HG03460 (cell line): ENCODE measurements at regions not wholly inside any gene's neighbourhood (a gene's known extent, or its start where the extent isn't known, plus 50 kb on each side); places are given as distances from the start of the nearest gene placed in this dataset.
"Not testable (repeated sequence)": the region's sequence is repeated elsewhere in the genome, so short reads cannot be mapped to it uniquely, and the experiment has no call there.

ENCODE experiments used
- ATAC-seq: cut with Tn5 transposase; IDR thresholded peaks from one replicate; pipeline ENCODE4 v1.9.1; 2021; ENCODE audit not compliant: unreplicated experiment

DNA sequence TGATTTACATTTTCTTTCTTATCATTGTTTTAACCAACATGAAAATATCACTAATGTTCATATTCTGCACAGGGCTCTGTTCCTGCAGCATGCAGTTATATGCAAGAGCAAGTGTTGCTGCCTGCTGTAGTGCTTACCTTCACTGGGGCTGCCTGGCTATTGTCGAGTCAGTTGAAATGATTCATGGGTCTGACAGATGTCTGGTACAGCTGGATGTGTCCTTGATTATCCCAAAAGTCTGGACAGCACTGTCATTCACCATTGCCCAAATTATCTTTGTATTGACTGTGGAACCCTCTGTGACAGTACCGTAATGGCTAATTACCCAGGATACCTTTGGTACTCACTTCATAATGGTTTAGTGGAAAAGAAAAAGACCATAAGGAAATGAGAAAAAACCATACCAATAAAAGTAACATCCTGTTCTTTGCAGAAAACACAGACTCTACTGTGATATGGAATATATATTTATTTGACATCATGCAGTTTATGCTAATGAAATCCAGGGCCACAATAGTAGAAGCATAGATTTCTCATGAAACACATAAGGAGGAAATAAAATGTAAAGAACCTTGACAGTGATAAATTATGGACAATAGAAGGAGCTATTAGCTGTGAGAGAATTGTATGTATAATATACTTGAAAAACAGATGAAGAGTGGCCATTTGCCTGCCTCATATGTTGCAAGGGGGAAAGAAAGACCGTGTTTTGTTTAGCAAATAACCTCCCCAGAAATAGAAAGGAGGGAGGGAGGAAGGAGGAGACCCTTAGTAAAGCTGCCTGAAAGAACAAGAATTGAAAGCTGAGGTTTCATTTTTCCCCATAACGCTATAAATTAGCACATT lies 249.8 kb upstream of the ATP5MC3 start:
- ATAC-seq = no peak

- ATAC-seq = no peak
Measured at GRCh38 chr2:175430236-175430635, 248.7 kb upstream of the ATP5MC3 start.

GRCh38 chr2:175418224-175418835 lies 236.8 kb upstream of the ATP5MC3 start:
- ATAC-seq = no peak

GRCh38 chr2:175414882-175415487 lies 233.5 kb upstream of the ATP5MC3 start:
- no peak for ATAC-seq

GRCh38 chr2:175414191-175414881 lies 232.8 kb upstream of the ATP5MC3 start:
- no peak for ATAC-seq

GRCh38 chr2:175410941-175411340 lies 229.4 kb upstream of the ATP5MC3 start:
- ATAC-seq = not testable (repeated sequence)

GRCh38 chr2:175404839-175405238 lies 223.3 kb upstream of the ATP5MC3 start:
- no peak for ATAC-seq

- ATAC-seq = no peak
Measured at GRCh38 chr2:175403599-175404221, 222.2 kb upstream of the ATP5MC3 start.

GRCh38 chr2:175402571-175402970 lies 221.1 kb upstream of the ATP5MC3 start:
- ATAC-seq = no peak

- no peak for ATAC-seq
Measured at GRCh38 chr2:175401956-175402469, 220.5 kb upstream of the ATP5MC3 start.

- no peak for ATAC-seq
Measured at GRCh38 chr2:175400975-175401374, 219.5 kb upstream of the ATP5MC3 start.

- ATAC-seq = no peak
Measured at GRCh38 chr2:175399326-175399725, 217.8 kb upstream of the ATP5MC3 start.

DNA sequence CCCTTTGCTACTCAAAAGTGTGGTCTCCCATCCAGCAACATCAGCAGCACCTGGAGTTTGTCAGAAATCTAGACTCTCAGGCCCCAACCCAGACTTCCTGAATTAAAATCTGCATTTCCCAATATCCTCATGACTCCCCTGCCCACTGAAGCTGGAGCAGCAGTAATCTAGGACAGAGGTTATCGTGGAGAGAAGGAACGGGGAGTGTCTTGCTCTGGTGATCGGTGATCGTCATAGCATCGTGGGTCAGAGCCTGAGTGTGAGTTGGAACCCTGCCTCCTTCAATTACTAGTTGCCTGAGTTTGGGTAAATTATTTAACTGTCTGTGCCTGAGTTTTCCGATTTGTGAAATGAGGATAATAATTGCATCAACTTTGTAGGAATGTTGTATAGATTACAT lies 217.3 kb upstream of the ATP5MC3 start:
- no peak for ATAC-seq

- ATAC-seq = no peak
Measured at GRCh38 chr2:175396696-175397095, 215.2 kb upstream of the ATP5MC3 start.

DNA sequence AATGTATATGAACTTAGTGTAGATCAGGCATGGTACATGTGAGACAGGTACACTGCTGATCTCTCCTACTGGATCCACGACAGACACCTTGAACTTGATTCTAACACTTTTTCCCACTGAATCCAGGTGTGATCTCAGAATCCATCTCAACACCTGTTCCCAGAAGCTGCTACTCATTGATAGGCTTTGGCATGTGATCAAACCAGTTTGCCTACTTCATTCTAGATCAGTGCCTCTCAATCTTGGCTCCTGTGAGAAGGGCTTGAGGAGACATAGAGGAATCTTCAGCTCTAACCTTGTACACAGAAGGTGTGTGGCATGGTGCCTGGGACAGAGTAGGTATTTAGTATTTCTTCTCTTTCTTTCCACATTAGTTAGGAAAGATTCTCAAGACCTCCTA lies 212.3 kb upstream of the ATP5MC3 start:
- no peak for ATAC-seq

DNA sequence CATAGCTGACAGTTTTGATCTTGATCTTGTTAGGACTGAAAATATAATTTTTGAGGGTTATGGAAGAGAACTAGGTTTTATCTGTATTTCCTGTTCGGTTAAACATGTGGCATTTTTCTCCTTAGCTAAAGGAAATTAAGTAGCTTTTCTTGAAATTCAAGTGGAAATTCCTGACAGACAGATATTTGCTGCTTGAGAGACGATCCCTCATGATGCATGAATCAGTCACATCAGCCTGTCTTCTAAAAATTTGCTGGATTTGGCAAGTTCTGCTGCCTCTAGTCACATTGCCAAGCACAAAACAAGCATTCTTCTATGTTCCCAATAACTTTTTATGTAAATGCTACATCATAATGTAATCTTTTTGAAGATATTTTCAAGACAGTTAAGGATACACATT lies 201.8 kb upstream of the ATP5MC3 start:
- ATAC-seq = no peak

DNA sequence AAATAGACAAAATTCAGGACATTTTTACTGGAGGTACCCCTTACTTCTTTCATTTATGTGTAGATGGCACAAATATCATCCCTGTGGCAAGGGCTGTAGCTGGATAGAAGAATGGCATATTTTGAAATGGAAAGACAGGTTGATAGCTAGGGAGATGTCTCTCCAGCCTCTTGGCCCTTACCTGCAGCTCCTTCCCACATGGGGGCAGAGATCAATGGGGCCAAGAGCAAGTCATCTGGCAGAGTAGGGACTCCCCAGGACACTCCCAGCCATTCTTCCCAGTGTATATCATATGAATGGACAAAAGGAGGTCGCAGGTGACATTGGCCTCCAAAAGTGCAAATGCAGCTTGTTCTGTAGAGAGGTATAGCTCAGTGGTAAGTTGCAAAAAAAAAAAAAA lies 192.2 kb upstream of the ATP5MC3 start:
- no peak for ATAC-seq

GRCh38 chr2:175372704-175373701 lies 191.5 kb upstream of the ATP5MC3 start:
- ATAC-seq = no peak

- no peak for ATAC-seq
Measured at GRCh38 chr2:175371378-175371777, 189.9 kb upstream of the ATP5MC3 start.

DNA sequence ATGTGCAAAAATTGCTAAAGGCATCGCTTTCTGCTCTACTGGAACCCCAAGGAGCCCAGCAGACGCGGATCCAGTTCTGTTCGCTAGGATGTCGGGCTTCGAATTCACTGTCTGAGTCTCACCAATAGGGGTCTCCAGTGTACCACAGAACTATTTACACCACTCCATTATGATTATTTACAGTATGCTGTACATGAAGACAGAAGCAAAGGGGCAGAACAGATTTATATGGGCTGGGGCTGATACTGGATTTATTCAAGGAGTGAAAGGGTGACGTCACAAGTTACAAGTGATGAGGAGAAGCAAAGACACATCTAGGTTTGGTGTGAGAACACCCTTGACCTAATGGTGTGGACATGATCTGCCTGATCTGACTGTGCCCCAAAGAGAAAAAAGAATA lies 185.3 kb upstream of the ATP5MC3 start:
- ATAC-seq = no peak
